ENCODE measurements at regions not wholly inside any gene's neighbourhood (a gene's known extent, or its start where the extent isn't known, plus 50 kb on each side); places are given as distances from the start of the nearest gene placed in this dataset.

DNA sequence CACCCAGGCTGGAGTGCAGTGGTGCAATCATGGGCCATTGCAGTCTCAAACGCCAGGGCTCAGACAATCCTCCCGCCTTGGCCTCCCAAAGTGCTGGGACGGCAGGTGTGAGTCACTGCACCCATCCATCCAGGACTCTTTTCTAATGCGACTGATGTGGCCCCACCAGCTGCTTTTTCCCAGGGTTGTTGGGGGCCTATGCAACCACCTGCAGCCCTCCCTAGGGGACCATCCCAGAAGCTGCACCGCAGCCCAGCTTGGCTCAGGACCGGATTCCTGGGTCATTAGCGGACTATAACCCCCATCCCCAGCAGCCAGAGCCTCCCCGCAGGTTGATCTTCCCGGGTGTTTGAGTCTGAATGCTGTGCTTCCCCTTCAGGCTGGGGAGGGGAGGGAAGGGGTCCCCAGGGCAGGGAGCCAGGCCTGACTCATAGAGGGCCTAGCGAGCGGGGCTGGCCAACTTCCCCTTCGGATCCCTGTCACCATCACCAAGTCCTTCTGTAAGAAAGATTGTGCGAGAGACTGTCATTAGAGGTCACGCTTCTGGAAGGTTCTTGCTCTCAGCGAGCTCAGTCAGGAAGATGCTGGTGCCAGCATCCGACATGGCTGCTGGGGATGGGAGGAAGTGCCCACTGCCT, 108.7 kb upstream of the ACTRT2 start:
- Histone ChIP-seq H3K14ac (replicated peaks; ENCODE audit: low read depth, low read length) (no peak overlapping the region), H3K4ac (ENCODE audit: low read depth, low read length) (no peak overlapping the region), H3K27me3 (ENCODE audit: control insufficient read depth, insufficient read depth, low read length) (no peaks in the 10 kb centered on the region), H2BK15ac (ENCODE audit: low read depth, low read length) (no peak overlapping the region), H3K18ac (ENCODE audit: low read depth, low read length) (no peak overlapping the region), H4K5ac (ENCODE audit: low read depth, low read length) (no peak overlapping the region), H2AK9ac (replicated peaks; ENCODE audit: low read depth, low read length, poor library complexity) (no peak overlapping the region), H2AK5ac (ENCODE audit: low read depth, low read length) (no peak overlapping the region), H3K27ac (ENCODE audit: insufficient read depth, low read length) (no peak overlapping the region), H3K4me1 (ENCODE audit: control insufficient read depth, insufficient read depth, low read length) (no peaks in the 10 kb centered on the region), H4K91ac (ENCODE audit: insufficient read depth, low read depth, low read length) (no peak overlapping the region), H3K9me1 (ENCODE audit: insufficient read depth, low read length) (no peaks in the 10 kb centered on the region), H4K20me1 (ENCODE audit: insufficient read depth, low read length) (no peaks in the 10 kb centered on the region), H2BK20ac (ENCODE audit: low read depth, low read length) (no peak overlapping the region), H3K23ac (ENCODE audit: low read depth, low read length) (no peak overlapping the region), H4K8ac (ENCODE audit: low read depth in 2 of 2, low read length in 2 of 2) (no peak overlapping the region), H2BK5ac (ENCODE audit: low read depth, low read length, poor library complexity, severe bottlenecking) (no peak overlapping the region), H3K9ac (ENCODE audit: low read depth, low read length) (no peak overlapping the region), H3K4me2 (ENCODE audit: low read depth, low read length) (no peak overlapping the region), H3K56ac (ENCODE audit: extremely low read depth, insufficient read depth, low read length) (no peak overlapping the region), H3K4me3 (ENCODE audit: insufficient read depth, low read depth, low read length) (no peak overlapping the region), H2BK120ac (ENCODE audit: low read depth, low read length) (no peak overlapping the region), H2AFZ (replicated peaks; ENCODE audit: low read length, poor library complexity) (no peak overlapping the region), H3K79me1 (ENCODE audit: low read depth in 1 of 2, low read length in 2 of 2) (no peaks in the 10 kb centered on the region), H3K36me3 (ENCODE audit: control insufficient read depth, insufficient read depth, low read length) (no peaks in the 10 kb centered on the region), H3K9me3 (ENCODE audit: control insufficient read depth, insufficient read depth, low read length) (peaks cover 77% of the 10 kb centered on the region)
- TF ChIP-seq RAD21 (IDR thresholded peaks at IDR 0.05; ENCODE audit: low read length) (no peak), BHLHE40 (IDR thresholded peaks at IDR 0.05; ENCODE audit: low read depth, low read length) (no peak), CEBPB (IDR thresholded peaks at IDR 0.05; ENCODE audit: low read depth, low read length) (no peak), SMC3 (IDR thresholded peaks at IDR 0.05; ENCODE audit: low read depth, low read length) (no peak), FOS (IDR thresholded peaks at IDR 0.05; ENCODE audit: low read depth, low read length) (no peak), MXI1 (IDR thresholded peaks at IDR 0.05; ENCODE audit: borderline replicate concordance, low read depth, low read length) (no peak), RCOR1 (IDR thresholded peaks at IDR 0.05; ENCODE audit: insufficient replicate concordance, low read length) (no peak)
- TF ChIP-seq, protein P1, sequence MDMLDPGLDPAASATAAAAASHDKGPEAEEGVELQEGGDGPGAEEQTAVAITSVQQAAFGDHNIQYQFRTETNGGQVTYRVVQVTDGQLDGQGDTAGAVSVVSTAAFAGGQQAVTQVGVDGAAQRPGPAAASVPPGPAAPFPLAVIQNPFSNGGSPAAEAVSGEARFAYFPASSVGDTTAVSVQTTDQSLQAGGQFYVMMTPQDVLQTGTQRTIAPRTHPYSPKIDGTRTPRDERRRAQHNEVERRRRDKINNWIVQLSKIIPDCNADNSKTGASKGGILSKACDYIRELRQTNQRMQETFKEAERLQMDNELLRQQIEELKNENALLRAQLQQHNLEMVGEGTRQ (IDR thresholded peaks at IDR 0.05; ENCODE audit: low read depth, low read length), result no peak
- TF ChIP-seq, protein P2, sequence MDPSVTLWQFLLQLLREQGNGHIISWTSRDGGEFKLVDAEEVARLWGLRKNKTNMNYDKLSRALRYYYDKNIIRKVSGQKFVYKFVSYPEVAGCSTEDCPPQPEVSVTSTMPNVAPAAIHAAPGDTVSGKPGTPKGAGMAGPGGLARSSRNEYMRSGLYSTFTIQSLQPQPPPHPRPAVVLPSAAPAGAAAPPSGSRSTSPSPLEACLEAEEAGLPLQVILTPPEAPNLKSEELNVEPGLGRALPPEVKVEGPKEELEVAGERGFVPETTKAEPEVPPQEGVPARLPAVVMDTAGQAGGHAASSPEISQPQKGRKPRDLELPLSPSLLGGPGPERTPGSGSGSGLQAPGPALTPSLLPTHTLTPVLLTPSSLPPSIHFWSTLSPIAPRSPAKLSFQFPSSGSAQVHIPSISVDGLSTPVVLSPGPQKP (IDR thresholded peaks at IDR 0.05; ENCODE audit: borderline replicate concordance, low read depth, low read length), result no peak
- TF ChIP-seq, protein P3, sequence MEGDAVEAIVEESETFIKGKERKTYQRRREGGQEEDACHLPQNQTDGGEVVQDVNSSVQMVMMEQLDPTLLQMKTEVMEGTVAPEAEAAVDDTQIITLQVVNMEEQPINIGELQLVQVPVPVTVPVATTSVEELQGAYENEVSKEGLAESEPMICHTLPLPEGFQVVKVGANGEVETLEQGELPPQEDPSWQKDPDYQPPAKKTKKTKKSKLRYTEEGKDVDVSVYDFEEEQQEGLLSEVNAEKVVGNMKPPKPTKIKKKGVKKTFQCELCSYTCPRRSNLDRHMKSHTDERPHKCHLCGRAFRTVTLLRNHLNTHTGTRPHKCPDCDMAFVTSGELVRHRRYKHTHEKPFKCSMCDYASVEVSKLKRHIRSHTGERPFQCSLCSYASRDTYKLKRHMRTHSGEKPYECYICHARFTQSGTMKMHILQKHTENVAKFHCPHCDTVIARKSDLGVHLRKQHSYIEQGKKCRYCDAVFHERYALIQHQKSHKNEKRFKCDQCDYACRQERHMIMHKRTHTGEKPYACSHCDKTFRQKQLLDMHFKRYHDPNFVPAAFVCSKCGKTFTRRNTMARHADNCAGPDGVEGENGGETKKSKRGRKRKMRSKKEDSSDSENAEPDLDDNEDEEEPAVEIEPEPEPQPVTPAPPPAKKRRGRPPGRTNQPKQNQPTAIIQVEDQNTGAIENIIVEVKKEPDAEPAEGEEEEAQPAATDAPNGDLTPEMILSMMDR (conservative IDR thresholded peaks at IDR 0.05; ENCODE audit: low read depth, low read length), result no peak
- ChIA-PET POLR2A (ENCODE audit: unreplicated experiment) (no interaction called here), CTCF (no interaction called here)
- BruUV-seq (replicated peaks), result no TSS peak
- 80% methylated on average over 2 of the region's 16 CpGs; no CpG with 5 or more reads in 1 of the 2 experiments for WGBS, 2 experiments (ENCODE audit: extremely low coverage in 2 of 2, insufficient read length in 1 of 2)
- DNase-seq, result no peak
- intact Hi-C loops (cut with micrococcal nuclease) (no loop called here), in situ Hi-C loops (cut with MboI; ENCODE audit: low sequenced_read_pairs) (no loop called here), dilution Hi-C loops (cut with HindIII; ENCODE audit: low sequenced_read_pairs, unreplicated experiment) (no loop called here)
- ATAC-seq (ENCODE audit: low read depth), result no peak

Data from IMR-90 (cell line).